ENCODE measurements at regions not wholly inside any gene's neighbourhood (a gene's known extent, or its start where the extent isn't known, plus 50 kb on each side); places are given as distances from the start of the nearest gene placed in this dataset.

DNA sequence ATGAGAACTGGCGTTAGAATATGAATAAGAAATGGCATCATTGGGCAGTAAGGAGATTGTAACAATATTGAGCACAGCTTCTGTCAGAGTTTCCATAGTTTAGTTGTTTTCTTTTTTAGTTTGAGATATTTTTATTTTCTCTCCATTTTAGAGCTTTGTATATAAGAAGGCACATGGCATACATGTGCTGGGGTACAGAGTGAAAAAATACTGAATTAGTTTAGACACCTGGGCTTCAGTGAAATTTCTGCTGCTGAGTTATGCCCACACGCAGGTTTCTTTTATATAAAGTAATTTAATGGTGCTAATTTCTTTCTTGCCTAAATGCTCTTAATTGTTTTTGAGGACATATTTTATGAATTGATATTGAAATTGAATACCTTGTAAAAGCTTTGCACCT is 53.6 kb upstream of the RWDD3 start:
- Histone ChIP-seq H3K27ac (no peak overlapping the region), H3K4me3 (no peak overlapping the region)
- TF ChIP-seq, protein P1, sequence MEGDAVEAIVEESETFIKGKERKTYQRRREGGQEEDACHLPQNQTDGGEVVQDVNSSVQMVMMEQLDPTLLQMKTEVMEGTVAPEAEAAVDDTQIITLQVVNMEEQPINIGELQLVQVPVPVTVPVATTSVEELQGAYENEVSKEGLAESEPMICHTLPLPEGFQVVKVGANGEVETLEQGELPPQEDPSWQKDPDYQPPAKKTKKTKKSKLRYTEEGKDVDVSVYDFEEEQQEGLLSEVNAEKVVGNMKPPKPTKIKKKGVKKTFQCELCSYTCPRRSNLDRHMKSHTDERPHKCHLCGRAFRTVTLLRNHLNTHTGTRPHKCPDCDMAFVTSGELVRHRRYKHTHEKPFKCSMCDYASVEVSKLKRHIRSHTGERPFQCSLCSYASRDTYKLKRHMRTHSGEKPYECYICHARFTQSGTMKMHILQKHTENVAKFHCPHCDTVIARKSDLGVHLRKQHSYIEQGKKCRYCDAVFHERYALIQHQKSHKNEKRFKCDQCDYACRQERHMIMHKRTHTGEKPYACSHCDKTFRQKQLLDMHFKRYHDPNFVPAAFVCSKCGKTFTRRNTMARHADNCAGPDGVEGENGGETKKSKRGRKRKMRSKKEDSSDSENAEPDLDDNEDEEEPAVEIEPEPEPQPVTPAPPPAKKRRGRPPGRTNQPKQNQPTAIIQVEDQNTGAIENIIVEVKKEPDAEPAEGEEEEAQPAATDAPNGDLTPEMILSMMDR (IDR thresholded peaks at IDR 0.05) = no peak
- no peak for DNase-seq (ENCODE audit: low spot score)

DNA sequence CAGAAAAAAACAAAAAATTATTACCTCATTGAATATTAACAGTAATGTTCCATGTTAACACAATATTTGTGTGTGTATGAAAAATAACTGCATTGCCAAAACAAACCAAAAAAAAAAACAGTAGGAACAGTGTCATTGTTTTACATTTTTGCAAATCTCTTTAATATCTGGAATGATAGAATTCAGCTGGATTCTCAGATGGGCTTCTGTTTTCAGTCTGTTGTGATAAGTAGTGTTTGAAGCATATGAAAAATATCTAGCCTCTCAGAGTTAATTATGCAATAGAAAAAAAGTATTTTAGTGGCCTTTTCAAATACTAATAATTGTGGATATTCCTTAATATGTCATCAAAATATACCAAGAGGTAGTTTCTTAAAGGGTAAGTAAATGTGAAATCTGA is 52.9 kb upstream of the RWDD3 start:
- no peak for DNase-seq (ENCODE audit: low spot score)
- TF ChIP-seq, protein P1 (IDR thresholded peaks at IDR 0.05) = no peak
- no peak overlapping the region for H3K4me3 ChIP-seq
- no peak overlapping the region for H3K27ac ChIP-seq

DNA sequence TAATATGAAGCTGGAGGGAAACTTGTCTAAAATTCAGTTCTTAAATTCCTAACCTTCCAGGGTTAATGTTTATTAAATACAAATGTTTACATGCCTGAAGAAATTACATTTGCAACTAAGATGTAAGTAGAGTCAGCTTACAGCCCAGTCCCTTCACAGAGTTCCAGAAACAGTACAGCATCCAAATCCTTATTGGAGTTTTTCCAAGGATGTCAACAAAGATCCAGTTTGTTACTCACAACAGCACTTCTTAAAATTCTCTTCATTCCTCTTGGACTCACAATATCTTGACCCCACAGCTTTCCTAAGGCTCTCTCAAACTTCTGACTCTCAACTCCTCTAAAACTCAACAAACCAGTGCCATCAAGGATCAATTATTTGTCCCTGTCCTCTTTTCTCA is 50.1 kb upstream of the RWDD3 start:
- DNase-seq (ENCODE audit: low spot score) = no peak
- no peak overlapping the region for H3K27ac ChIP-seq
- TF ChIP-seq, protein P1 (IDR thresholded peaks at IDR 0.05) = no peak
- no peak overlapping the region for H3K4me3 ChIP-seq

All from coronary artery (tissue), 2 donors.